ENCODE measurements at regions not wholly inside any gene's neighbourhood (a gene's known extent, or its start where the extent isn't known, plus 50 kb on each side); places are given as distances from the start of the nearest gene placed in this dataset.

DNA sequence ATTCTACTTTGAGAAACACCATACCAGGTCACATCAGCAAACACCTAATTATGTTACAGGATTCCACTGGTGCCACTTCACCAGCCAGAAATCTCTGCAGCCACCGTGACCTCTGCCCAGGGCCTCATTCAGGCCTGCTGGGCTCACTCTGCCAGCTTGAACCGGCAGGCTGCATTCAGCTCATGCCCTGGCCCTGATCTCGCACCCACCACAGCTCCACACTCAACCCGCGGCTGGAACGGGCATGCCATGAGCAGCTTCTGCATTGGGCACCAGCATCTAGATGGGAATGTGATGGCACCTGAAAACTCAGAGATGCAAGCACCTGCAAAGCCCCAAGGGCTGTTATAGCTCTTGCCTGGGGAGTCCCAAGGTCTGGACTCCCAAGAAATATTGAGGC is 168.7 kb downstream of the DPY19L2 start:
- TF ChIP-seq POLR2A (IDR thresholded peaks at IDR 0.05): no peak
- TF ChIP-seq, protein P1, sequence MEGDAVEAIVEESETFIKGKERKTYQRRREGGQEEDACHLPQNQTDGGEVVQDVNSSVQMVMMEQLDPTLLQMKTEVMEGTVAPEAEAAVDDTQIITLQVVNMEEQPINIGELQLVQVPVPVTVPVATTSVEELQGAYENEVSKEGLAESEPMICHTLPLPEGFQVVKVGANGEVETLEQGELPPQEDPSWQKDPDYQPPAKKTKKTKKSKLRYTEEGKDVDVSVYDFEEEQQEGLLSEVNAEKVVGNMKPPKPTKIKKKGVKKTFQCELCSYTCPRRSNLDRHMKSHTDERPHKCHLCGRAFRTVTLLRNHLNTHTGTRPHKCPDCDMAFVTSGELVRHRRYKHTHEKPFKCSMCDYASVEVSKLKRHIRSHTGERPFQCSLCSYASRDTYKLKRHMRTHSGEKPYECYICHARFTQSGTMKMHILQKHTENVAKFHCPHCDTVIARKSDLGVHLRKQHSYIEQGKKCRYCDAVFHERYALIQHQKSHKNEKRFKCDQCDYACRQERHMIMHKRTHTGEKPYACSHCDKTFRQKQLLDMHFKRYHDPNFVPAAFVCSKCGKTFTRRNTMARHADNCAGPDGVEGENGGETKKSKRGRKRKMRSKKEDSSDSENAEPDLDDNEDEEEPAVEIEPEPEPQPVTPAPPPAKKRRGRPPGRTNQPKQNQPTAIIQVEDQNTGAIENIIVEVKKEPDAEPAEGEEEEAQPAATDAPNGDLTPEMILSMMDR (IDR thresholded peaks at IDR 0.05): no peak
